K562 (cell line): ENCODE measurements at regions not wholly inside any gene's neighbourhood (a gene's known extent, or its start where the extent isn't known, plus 50 kb on each side); places are given as distances from the start of the nearest gene placed in this dataset.

ENCODE experiments used
- CREB1 ChIP-seq, 2 experiments: sonication (generic) in 1 of 2; formaldehyde crosslinking in 1 of 2; IDR thresholded peaks; 2 replicates each; pipeline versions ENCODE4 v1.6.1 to v1.8.0; 2012 to 2022; ENCODE audit warnings: inconsistent platforms in 1 of 2, mild to moderate bottlenecking in 1 of 2, missing genetic modification reagents in 1 of 2, moderate library complexity in 1 of 2
- CTCF ChIP-seq, 3 experiments: IDR thresholded peaks in 2 of 3; conservative IDR thresholded peaks in 1 of 3; 2 replicates each; pipeline ENCODE4 v1.5.1; 2011 to 2012; ENCODE audit warnings: low read length in 3 of 3, mild to moderate bottlenecking in 3 of 3, control low read depth in 2 of 3, improper control_type of control experiment in 1 of 3, inconsistent platforms in 1 of 3, low read depth in 1 of 3, mixed read lengths in 1 of 3, moderate library complexity in 1 of 3; ENCODE audit not compliant: insufficient read depth in 2 of 3
- FOSL1 ChIP-seq: fragments of 200-800 bp; sonication (Bioruptor generic); conservative IDR thresholded peaks from 2 replicates; pipeline ENCODE4 v1.6.1; 2016; ENCODE audit warnings: missing genetic modification characterization, missing compliant biosample characterization
- PRDM10 ChIP-seq: fragments of 450-650 bp; IDR thresholded peaks from 2 replicates; pipeline ENCODE4 v1.6.1; 2018; ENCODE audit not compliant: partially characterized antibody
- ZHX1 ChIP-seq: fragments of 150-350 bp; conservative IDR thresholded peaks from 2 replicates; pipeline ENCODE4 v1.6.1; 2014; ENCODE audit warnings: low read length
- ZNF431 ChIP-seq: sonication (generic); formaldehyde crosslinking; IDR thresholded peaks from 2 replicates; pipeline ENCODE4 v1.8.0; 2022; ENCODE audit warnings: mild to moderate bottlenecking, missing genetic modification reagents

- TF ChIP-seq FOSL1 (no peak), ZNF431 (CRISPR knock-in tag) (no peak), CREB1 (IDR thresholded peaks at IDR 0.05) (no peak), CREB1 (CRISPR knock-in tag; IDR thresholded peaks at IDR 0.05) (no peak), ZHX1 (no peak), CTCF (IDR thresholded peaks at IDR 0.05 in 2 of 3, conservative IDR thresholded peaks at IDR 0.05 in 1 of 3; ENCODE audit: insufficient read depth in 2 of 3, low read depth in 1 of 3, low read length in 3 of 3) (no peak), PRDM10 (no peak)
These were observed 261.9 kb upstream of the ISX start for GRCh38 chr22:34804091-34804490.
